T follicular helper cell (primary cell): ENCODE measurements at regions not wholly inside any gene's neighbourhood (a gene's known extent, or its start where the extent isn't known, plus 50 kb on each side); places are given as distances from the start of the nearest gene placed in this dataset.
"Not testable (repeated sequence)": the region's sequence is repeated elsewhere in the genome, so short reads cannot be mapped to it uniquely, and the experiment has no call there.

Experiments used
- DNase-seq: peaks from one replicate; pipeline ENCODE4 v3.0.0-alpha.2; 2020; ENCODE audit warnings: low read depth

DNA sequence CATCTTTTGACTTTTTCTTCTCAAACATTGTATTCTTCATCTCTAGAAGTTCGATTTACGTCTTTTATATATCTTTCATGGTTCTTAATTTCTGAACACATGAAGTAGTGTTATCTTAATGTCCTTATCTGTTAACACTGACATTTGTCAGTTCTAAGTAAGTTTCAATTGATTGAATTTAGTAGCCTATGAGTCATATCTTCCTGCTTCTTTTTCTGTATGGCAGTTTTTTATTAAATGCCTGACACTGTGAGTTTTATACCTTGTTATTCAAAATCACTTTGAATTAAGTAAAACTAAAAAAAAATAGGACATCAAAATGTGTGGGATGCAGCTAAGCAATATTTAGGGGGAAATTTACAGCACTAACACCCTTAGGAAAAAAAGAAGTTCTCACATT lies 707.0 kb upstream of the ACO1 start:
- no peak for DNase-seq

DNA sequence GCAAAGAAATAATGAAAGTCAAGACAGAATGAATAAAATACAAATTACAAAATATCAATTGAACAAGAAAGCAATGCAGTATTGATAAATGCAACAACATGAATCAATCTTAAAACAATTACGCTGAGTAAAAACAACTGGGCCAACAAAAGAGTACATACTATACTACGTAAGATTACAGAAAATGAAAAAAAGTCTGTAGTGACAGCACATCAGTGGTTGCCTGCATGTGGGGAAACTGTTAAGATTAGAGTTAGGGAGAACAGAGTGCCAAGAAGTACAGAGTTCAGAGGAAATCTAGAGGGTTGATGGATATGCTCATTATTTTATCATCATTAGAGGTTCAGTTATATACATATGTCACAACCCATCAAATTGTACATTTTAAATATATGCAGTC lies 706.6 kb upstream of the ACO1 start:
- no peak for DNase-seq

DNA sequence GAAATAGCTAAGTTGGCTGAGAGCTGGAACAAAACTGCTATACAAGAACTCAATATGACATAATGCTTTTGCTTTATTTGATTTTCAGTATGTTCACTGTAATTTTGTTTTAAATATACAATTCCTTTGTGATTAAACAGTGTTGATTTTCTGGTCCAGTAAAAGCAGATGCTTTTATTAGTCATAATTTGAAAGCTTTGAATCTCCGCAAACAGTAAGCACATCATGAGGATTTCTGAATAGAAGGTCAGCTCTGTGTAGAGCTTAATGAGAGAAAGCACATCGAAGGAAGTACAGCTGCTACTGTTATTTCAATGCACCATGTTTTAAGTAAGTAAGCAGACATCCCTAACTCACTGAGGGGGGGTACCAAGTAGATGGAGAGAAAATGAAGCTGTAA lies 701.3 kb upstream of the ACO1 start:
- DNase-seq = no peak

DNA sequence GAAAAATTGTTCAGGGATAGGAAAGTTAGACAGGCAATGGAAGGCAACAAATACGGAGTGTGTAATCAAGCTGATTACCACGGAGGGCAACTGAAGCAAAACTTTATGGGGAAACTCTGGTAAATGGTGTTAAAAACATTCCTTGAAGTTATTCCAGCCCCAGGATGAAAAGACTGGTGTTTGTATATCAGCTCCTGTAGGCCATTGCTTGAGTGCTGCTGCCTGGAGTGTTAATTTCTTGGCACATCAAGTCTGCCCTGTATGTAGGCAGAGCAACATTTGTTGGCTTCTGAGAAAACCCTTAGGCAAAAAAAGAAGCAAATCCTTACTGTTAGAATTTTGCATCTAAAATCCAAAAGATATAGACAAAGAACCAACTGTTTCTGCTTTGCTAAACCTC lies 686.5 kb upstream of the ACO1 start:
- no peak for DNase-seq

DNA sequence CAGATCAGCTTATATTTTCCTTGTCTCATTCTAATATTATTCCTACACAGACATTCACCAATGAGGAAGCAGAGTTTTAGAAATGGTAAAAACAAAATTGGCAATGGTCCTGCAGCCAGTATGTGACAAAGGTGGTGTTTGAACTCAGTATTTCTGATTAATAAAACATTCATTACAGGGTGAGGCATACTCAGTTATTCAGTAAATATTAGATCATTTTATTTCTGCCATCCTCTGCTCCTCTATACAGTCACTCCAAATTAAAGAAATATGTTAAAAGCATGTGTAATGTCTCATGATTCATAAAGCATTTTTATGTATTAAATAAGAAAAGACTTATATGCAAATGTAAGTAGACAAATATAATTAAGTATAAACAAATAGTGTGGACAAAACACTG lies 684.6 kb upstream of the ACO1 start:
- DNase-seq = no peak

DNA sequence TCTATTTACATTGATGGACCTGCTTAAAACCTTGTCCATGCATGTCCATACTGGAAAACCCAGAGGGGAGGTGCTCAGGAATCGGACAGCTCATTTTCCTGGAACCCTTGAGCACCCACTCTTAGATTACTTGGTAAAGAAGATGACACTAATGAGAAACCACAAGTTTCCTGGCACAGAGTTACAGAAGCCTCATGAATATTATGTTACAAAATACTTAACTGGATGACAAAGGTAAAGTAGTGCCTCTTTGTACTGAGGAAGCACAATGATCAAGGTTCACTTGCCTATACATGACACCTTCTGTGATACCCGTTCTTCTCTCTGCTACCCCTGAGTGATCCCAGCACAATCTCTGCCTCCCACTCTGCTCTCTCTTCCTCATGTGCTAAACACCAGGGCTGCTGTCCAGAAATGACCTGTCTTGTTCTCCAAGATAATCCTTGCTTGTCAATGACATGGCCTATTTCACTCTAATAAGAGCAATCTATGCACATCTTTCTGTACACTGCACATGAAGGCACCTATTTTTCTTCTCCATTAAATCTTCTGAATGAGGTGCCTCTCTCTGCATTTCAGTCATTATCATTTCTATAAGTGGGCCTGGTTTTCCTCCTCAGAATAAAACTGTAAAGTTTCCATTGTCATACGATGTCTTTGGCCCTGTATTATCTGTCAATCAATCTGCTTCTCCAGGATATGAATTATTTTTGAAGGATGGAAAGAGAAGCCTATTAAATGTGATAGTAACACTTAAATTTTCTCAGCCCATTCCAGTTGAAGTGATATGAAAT lies 684.0 kb upstream of the ACO1 start:
- DNase-seq = no peak

DNA sequence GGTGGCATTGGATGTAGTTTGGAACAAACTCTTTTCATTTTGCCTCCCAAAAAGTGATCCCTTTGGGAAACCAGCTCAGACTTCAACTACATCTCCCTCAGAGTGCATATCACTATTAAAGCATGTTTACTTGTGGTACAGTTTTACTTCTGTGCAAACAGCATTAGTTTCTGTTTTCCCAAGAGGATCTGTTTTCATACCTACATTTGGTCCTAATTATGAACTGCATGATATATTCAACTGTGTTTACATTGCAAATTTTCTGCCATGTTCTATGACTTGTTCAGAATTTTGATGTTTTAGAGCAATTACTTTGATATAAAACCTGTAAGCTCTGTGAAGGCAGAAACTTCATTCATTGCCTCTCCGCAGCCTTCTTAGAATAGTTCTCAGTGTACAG lies 681.5 kb upstream of the ACO1 start:
- DNase-seq = no peak

DNA sequence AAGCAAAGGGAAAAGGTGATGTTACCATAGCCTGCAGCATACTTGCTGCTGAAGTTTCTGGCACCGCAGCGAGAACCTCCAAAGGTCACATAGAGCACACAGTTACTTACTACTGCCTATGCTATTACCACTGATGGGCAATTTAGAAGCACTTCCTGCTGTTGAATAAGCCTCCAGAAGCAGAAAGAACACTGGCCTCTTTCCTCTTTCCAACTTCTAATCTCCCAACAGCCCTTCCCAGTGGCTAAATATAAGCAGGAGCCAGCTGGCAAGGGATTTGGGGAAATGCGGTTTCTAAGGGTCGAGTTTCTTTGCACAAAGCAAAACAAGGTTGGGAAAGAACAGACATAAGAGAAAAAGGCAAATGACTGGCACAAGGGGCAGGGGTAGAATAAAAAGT lies 669.2 kb upstream of the ACO1 start:
- DNase-seq = no peak

DNA sequence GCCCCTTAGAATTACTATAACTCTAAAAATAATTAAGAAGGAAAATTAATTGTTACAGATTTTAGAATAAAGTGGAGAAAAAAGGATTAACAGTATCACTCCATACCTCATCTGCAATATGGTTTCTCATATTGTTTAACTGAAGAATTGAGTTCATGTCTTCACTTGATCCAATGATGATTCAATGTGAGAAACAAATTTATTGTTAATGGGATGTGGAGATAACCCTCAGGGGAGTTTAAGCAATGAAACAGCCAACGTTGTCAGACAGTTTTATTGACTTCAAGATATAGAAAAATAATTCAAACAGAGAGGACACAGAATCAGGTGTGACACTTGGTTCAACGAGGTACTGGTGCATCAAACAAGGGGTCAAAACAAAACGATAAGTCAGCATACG lies 665.2 kb upstream of the ACO1 start:
- DNase-seq = no peak

DNA sequence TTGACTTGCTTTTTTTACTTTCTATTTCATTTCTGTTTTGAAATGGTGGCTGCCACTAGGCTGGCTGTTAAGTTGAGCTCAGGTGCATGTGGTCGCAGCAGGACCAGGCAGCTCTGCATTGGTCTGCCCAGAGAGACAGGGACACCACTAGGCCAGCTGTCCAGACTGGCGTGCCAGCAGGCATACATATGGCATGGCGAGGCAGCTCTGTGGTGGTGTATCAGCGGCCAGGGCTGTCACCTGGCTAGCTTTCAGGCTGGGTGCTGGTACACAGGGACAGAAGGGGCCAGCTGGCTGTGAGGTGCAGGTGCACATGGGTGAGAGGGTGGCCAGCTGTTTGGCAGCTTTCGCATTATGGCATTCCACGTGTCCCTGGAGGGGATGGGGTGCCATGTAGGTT lies 654.0 kb upstream of the ACO1 start:
- DNase-seq = no peak

DNA sequence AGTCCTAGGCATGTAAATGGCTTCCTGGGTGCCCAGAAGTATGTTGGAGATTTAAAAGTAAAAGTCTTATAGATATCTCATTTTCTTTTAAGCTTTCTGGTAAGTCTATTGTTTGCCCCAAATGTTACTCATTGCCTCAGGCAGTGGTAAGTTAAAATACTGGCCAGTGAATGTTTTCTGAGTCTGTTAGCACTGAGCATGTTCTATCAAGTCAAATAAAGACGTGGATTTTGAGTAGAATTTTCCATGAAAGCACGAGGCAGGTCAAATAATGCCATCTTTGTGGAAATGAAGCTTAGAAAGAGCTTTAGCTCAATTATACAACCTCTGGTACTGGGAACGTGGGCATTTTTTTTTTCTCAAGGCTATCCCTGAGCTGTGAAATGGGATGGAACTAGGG lies 651.3 kb upstream of the ACO1 start:
- DNase-seq = no peak

DNA sequence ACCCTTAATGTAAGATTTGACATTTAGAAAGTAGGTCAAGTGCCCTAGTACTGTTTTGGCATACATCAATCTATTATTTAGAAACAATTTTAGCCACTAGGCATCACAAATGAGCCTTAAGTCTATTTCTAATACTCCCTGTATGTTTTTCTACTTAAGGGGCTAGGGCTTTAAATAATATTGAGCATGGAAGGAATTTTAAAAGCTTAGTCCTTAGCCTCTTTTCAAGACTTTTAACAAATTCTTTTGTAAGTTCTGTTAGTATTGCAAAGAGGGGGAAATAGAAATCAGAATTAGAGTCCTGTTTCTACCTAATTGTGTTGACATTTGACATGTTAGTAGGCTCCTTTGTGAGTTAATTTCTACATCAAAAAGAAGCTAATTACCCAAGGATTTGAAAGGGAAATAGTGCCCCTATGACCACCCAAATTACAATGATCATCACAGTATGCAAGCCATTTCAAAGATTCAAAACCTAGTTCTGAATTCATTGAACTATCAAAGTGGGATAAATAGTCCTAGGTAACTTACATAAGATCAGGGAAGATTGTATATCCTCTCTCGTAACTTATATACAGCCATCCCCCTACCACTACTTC lies 647.8 kb upstream of the ACO1 start:
- DNase-seq = no peak

DNA sequence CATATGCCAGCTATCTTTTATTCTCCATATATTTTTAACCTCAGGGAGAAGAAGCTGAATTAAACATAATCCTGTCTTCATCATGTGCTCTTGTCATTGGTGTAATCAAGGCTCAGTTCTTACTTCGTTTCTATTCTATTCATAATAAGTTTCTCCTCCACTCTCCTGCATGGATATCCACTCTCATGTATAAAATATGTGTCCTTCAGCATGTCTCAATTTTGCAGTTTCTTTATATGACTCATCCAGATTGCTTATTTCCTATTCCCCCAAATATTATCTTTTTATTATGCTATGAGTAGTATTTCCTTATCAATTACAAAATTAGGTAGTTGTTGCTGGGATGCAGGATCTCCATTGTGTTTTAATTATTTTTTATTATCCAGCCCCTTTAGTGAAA lies 643.7 kb upstream of the ACO1 start:
- DNase-seq = no peak

DNA sequence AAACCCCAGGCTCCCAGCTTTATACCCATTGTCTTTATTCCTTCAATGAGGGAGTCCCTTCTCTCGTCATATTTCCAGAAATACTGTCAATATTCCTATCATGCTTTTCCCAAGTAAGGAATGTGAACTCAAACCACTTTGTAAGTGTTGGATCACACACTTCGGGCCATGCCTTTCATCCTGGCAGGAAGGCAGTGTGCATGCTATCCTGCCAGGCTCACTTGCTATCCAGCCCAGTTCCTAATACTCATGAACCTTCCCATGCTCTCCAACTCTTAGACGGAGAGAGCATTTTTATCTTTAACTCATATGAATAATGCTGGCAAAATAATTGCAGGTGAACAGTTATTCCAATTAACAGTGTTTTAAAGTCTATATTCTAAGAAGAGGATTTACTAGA lies 639.9 kb upstream of the ACO1 start:
- no peak for DNase-seq

DNA sequence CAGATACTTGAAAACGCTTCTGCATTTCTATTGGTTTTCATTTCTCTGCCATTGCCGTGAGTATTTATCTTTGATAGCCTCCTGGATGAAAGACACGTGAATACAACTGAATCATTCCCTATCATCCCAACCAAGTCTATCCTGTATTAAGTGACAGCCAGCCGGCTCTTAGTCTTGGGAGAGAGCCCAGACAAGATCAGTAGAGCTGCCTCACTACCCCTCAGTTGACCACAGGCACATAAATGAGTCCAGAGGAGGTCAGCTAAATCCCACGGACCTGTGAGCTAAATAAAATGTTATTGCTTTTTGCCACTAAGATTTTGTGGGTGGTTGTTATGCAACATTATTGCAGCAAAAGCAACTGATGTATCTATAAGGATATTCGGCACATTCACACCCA lies 639.0 kb upstream of the ACO1 start:
- DNase-seq = no peak

DNA sequence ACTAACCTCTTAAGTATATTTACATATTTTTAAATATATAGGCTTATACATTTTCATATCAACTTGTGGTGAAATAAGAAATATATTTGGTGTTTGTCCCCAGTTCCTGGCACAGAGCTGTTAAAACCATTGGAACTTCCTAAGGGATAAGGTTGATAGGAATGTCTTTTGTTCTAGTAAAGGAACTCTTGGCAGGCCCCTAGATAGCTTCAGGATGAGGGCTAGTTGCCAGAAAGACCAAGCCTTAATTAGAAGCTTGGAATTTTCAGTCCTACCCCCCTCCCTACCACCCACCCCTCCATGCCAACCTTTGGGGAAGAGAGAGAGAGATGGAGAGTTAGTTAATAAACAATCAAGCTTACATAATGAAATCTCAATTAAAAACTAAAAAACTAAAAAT lies 638.6 kb upstream of the ACO1 start:
- DNase-seq = no peak

DNA sequence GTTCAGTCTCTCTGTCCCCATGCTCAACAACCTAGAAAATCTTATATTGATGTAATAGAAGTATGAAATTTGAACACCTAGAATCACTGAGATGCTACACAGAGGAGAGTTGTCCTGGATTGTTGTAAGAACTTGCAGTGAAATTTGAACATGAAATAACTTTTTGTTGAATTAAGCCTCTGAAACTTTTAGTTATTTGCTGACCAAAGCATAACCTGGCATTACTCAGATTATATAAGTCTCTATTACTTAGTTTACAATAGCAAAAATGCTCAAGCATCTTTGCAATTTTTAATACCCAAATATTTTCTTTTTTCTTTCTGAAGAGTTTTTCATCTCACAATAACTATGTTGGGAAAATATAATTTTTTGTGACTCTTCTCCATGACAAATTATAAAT lies 630.7 kb upstream of the ACO1 start:
- DNase-seq = no peak

DNA sequence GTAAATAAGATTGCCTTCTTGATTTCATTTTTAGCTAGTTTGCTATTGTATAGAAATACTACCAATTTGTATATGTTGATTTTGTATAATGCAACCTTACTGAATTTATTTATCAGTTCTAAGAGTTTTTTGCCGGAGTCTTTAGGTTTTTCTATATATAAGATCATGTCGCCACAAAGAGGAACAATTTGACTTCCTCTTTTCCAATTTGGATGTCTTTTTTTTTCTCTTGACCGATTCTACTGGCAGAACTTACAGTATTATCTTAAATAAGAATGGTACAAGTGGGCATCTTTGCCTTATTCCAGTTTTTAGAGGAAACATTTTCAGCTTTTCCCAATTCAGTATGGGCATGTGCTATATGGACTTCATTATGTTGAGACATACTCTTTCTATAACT lies 624.7 kb upstream of the ACO1 start:
- no peak for DNase-seq

DNA sequence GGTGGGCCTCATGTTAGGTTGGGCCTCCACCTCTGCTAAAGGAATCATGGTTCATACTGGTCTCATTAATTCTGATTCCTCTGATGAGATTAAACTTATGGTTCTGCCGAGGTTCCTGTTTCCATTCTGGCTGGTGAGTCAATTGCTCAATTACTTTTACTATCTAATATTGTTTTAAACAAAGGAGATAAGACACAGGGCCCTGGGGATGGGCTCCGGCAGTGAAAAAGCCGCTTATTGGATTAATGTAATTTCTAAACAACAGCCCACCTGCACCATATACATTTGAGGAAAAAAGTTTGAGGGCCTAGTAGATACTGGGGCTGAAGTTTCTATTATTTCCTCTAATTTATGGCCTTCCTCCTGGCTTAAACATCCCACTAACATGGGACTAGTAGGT lies 610.4 kb upstream of the ACO1 start:
- DNase-seq = not testable (repeated sequence)

DNA sequence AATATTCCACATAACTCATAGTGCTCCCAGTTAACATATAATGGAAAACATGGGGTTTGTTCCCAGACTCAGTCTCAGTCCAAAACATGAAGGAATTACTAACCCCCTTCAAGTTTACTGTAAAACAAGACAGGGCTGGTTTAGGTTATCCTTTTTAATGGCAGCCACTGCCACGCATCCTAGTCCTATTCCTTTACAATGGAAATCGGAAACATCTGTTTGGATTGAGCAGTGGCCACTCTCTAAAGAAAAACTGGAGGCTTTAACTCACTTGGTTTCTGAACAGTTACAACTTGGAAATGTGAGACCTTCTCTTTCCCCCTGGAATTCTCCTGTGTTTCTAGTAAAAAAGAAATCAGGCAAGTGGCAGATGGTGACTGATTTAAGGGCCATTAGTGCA lies 609.9 kb upstream of the ACO1 start:
- DNase-seq = no peak

DNA sequence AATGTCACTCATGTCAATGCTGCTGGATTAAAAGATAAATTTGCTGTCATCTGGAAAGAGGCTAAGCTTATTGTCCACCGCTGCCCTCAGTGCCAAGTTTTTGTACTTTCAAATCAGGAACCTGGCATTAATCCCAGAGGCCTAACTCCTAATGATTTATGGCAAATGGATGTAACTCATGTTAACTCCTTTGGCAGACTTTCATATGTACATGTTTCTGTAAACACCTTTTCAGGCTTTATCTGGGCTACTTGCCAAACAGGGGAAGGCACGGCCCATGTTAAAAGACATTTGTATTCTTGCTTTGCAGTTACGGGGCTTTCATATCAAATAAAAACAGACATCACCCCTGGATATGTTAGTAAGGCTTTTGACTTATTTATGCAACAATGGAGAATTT lies 608.0 kb upstream of the ACO1 start:
- DNase-seq = no peak

DNA sequence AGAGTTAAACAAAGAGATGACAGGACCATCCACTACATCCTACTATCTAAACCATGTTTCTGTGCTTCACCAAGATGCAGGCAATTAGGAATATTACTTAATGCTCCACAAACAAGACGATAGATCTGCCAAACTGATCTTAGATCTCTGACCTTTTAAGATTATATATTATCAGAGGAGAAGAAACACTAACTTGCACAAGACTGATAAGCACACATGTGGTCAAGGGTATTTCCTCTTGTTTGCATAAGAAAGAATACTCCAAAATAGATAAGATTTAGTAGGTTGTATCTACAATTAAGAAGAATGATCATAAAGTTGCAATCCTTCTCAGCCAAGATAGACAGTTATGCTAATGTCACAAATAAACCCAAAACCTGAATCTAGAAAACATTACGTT lies 601.0 kb upstream of the ACO1 start:
- DNase-seq = no peak

DNA sequence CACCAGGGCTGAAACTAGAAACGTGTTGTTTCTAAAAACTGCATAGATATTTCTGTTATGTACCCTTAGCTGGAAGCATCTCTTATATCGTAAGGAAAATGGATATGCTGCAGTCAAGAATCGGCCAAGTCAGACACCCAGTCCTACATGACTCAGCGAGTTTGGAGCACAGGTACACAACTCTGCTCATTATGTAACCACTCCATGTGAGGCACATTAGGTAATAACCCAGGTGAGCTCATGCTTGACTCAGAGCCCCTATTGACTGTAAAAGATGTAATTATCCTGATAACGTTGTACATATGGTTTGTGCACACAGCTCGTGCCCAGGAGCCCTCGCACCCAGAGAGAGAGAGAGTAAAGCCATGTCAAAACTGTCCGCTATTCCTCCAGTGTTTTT lies 593.7 kb upstream of the ACO1 start:
- DNase-seq = no peak

DNA sequence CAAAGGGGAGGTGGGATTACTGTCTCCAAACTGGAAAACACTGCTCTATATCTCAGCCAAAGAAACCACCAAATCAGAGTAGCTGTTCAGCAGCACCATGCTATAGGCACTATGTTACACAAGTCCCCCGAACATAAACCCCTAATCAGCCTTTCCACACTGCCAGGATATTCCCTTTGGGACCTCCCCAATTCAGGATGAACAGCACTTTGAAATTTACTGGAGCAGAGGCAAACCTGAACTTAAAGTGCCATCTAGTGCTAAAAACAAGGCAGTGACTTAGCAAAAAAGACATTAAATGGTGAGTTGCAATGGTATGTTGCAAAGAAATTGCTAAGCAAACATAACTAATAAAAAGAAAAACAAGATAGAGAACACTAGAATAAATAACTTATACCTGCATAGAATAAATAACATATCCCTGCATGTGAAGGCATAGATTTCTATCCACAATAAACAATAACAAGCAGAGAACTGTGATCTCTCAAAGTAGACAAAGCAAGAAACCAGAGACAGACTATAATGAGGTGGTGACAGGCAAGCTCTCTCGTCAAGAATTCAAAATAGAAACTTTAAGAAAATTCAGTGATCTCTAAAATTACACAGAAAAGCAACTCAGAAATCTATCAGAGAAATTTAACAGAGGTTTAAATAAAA lies 584.4 kb upstream of the ACO1 start:
- DNase-seq = no peak
